ENCODE measurements at regions not wholly inside any gene's neighbourhood (a gene's known extent, or its start where the extent isn't known, plus 50 kb on each side); places are given as distances from the start of the nearest gene placed in this dataset.

GRCh38 chr14:83126076-83126475, 1592.4 kb upstream of the SEL1L start:
- TF ChIP-seq SIN3A (IDR thresholded peaks at IDR 0.05; ENCODE audit: borderline replicate concordance, insufficient read depth, low read length), result no peak
- TF ChIP-seq POLR2AphosphoS5 (IDR thresholded peaks at IDR 0.05; ENCODE audit: low read depth, low read length), result no peak
